ENCODE measurements at regions not wholly inside any gene's neighbourhood (a gene's known extent, or its start where the extent isn't known, plus 50 kb on each side); places are given as distances from the start of the nearest gene placed in this dataset.

DNA sequence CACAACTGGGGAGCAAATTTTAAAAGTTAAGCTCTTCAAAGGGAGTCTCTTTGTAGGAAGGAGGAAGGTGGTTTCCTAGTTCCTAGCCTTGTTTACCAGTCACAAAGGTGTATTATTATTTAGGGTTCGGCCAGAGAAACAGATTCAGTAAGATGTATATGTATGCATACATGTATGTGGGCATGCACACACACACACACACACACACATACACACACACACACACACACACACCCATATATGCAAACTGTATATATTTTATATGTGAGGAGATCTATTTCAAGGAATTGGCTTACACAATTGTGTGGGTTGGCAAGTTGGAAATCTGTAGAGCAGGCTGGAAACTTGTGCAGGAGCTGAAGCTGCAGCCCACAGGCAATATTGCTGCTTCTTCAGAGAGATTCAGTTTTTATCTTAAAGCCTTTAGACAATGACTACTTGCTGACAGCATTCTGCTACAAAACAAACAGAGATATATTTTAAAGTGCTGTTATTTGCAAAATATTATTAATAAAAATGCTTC, 75.3 kb upstream of the DNAH5 start:
- DNase-seq (ENCODE audit: low read depth in 3 of 3, low spot score in 1 of 3) = no peak

GRCh38 chr5:14017904-14018303, 73.4 kb upstream of the DNAH5 start:
- no peak for DNase-seq (ENCODE audit: low read depth in 3 of 3, low spot score in 1 of 3)

DNA sequence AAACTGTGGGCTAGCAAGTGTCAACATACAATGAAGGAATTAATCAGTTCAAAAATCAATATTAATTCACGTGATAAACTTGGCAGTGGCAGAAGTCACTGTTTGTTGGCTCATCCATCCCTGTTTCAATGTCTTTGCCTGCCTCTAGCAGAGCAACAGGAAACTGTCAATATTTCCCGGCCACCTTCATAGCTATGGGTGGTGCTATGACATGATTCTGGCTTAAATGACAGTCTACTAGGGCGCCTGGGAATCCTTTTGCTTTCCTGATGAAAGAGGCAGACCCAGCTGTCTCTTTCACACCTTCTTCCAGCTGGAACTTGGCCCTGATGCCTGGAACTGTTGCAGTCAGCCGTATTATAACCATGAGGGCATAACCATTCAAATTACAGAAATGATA, 72.1 kb upstream of the DNAH5 start:
- DNase-seq (ENCODE audit: low read depth in 3 of 3, low spot score in 1 of 3) = no peak

GRCh38 chr5:14011089-14012020, 66.9 kb upstream of the DNAH5 start:
- peak in 1 of 3 donors; percentile 3 for DNase-seq (ENCODE audit: low read depth in 3 of 3, low spot score in 1 of 3)

DNA sequence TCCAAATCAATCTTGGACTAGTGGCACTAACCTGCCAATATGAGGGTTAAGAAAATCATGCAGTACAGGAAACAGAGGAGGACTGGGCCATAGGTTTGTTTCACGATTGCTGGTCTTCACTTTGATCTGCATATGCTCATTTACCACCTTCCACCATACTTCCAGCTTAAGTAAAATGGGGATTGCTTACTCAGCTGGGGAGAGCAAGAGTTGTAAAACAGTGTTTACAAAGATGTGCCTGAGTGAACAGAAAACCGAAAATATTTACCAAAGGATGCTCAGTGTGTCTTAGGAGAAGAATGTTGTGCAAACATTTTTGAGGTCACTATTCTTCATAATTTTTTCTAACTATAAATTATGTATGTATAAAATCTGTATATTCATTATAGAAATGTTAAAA, 65.1 kb upstream of the DNAH5 start:
- no peak for DNase-seq (ENCODE audit: low read depth in 3 of 3, low spot score in 1 of 3)

DNA sequence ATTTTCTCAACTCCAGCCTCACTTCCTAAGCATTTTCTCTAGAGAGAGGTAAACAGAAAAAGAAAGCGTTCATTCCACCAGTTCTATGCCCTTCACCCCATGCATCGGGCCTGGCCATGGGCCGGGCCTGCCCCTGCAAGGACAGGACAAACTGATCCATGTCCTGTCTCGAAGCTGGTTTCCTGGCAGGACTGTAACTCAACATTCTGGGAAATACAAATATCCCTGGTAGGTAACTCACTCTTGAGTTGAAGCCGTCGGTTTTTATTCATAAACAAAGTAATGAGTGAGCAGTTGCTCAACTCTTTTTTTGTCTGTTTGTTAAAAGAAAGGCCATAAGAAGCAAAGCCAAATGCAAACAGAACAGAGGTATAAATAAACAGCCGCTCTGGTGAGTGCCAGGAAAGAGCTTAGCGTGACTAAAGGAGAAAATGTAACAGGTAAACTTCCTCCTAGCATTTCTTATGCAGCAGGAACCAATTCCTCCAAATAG, 64.4 kb upstream of the DNAH5 start:
- DNase-seq (ENCODE audit: low read depth in 3 of 3, low spot score in 1 of 3) = no peak

GRCh38 chr5:14006823-14007520, 62.5 kb upstream of the DNAH5 start:
- DNase-seq (ENCODE audit: low read depth in 3 of 3, low spot score in 1 of 3) = no peak

DNA sequence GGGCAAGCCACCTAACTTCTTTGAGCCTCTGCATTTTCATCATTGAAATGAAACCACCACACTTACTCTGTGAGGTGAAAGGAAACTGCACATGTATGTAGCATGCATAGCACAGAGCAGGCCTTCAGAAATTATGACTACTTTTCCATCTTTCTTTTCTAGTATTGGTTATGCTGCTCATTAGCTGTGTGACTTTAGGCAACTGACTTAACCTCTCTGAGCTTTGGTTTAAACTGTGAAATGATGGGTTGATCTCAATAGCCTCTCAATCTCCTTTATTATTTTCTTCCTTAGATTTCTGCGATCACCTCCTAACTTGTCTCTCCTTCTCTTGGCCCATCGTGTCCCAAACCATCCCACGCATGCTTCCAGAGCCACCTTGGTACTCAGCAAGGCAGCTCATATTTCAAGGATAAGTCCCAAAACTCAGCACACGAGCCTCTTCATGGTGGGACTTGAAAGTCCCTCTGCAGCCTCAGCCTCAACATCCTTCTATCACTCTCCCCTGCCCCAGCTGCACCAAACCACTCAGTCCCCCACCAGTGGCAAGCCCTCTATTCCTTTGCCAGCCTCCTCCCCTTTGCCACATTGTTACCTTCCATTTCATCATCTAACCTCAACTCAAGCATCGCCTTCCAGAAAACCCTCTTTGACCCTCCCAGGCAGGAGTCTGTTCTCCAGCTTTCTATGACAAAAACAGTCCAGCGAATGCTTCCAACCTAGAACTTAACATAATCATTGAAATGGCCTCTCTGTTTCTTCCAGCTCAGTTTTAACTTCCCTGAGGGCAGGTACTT, 60.3 kb upstream of the DNAH5 start:
- no peak for DNase-seq (ENCODE audit: low read depth in 3 of 3, low spot score in 1 of 3)

DNA sequence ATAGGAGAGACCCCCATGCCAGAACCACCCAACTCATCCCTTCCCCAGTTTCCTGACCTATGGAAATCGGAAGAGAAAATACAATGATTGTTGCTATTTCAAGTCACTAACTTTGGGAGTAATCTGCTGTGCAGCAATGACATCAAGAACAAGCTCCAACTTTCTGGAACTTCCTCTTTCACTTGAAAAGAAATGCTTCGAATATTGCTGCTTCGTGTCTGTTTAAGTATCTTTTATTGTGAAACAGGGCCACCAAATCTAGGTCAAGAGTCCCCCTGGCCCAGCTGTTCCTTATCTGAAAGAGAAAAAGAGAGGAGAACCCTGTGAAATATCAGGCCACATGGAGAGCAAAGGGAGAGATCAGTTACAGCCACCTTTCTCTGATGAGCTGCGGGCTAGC, 59.4 kb upstream of the DNAH5 start:
- no peak for DNase-seq (ENCODE audit: low read depth in 3 of 3, low spot score in 1 of 3)

DNA sequence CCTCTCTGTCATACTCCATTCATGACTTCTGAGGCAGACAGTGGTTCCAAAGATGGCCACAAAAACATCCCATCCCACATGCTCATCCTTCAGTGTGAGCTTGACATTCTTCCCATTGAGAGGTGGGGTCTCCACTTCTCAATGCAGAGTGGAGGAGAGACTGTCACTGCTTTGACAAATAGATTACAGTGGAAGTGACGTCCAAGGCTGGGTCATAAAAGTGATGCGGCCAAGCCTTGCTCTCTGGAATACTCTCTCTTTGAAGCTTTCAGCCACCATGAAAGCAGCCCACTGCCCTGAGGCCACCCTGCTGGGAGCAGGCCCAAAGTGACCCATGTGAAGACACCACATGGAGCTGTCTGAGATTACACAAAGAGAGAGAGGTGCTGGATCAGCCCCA, 59.0 kb upstream of the DNAH5 start:
- no peak for DNase-seq (ENCODE audit: low read depth in 3 of 3, low spot score in 1 of 3)

- no peak for DNase-seq (ENCODE audit: low read depth in 3 of 3, low spot score in 1 of 3)
Measured at GRCh38 chr5:13998254-13998653, 53.8 kb upstream of the DNAH5 start.

DNA sequence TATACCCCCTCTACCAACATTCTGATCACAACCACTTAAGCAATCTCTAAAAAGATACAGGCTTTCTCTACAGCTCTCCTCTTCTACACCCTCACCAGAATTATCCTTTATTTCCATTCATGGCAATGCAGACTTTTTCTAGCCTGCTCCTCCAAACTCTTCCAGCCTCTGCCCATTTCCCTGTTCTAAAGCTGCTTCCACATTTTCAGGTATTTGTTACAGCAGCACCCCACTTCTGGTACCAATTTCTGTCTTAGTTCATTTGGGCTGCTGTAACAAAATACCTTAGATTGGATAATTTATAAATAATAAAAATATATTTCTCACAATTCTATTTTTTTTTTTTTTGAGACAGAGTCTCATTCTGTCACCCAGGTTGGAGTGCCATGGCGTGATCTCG, 53.0 kb upstream of the DNAH5 start:
- no peak for DNase-seq (ENCODE audit: low read depth in 3 of 3, low spot score in 1 of 3)

GRCh38 chr5:13994621-13995253, 50.2 kb upstream of the DNAH5 start:
- DNase-seq (ENCODE audit: low read depth in 3 of 3, low spot score in 1 of 3) = no peak

Measured in stimulated activated CD4-positive, alpha-beta T cell treated with anti-CD3 and anti-CD28 coated beads, TNF-alpha, amount 100 ng/mL, for 1 hour (primary cell).